ENCODE measurements at regions not wholly inside any gene's neighbourhood (a gene's known extent, or its start where the extent isn't known, plus 50 kb on each side); places are given as distances from the start of the nearest gene placed in this dataset.

DNA sequence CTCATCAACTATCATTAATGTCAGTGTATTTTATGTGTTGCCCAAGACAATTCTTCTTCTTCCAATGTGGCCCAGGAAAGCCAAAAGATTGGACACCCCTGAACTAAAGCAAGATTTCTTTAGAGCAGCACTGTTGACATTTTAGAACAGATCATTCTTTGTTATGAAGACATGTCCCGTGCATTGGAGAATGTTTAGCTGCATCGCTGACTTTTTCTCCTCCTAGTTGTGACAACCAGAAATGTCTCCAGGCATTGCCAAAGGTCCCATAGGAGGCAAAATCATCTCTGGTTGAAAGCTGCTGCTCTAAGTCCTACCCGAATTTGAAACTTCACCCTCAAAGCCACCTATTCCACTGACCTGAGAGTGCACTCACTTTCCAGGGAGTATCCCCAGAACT lies 62.7 kb upstream of the IRX6 start:
- no peak overlapping the region for H2AFZ ChIP-seq (ENCODE audit: low read length)
- DNase-seq (ENCODE audit: low read depth in 2 of 2): no peak
- H3K4me3 ChIP-seq (replicated peaks in 1 of 4; ENCODE audit: control extremely low read depth in 1 of 4, insufficient read depth in 1 of 4, low read depth in 3 of 4, low read length in 4 of 4): no peak overlapping the region
- no peaks in the 10 kb centered on the region for H3K27me3 ChIP-seq (ENCODE audit: control insufficient read depth, insufficient read depth, low read length)
- no peaks in the 10 kb centered on the region for H3K79me2 ChIP-seq (ENCODE audit: control insufficient read depth, insufficient read depth, low read length)
- no peak for TF ChIP-seq EZH2 (IDR thresholded peaks at IDR 0.05; ENCODE audit: low read length, missing control alignments)
- TF ChIP-seq, protein P1, sequence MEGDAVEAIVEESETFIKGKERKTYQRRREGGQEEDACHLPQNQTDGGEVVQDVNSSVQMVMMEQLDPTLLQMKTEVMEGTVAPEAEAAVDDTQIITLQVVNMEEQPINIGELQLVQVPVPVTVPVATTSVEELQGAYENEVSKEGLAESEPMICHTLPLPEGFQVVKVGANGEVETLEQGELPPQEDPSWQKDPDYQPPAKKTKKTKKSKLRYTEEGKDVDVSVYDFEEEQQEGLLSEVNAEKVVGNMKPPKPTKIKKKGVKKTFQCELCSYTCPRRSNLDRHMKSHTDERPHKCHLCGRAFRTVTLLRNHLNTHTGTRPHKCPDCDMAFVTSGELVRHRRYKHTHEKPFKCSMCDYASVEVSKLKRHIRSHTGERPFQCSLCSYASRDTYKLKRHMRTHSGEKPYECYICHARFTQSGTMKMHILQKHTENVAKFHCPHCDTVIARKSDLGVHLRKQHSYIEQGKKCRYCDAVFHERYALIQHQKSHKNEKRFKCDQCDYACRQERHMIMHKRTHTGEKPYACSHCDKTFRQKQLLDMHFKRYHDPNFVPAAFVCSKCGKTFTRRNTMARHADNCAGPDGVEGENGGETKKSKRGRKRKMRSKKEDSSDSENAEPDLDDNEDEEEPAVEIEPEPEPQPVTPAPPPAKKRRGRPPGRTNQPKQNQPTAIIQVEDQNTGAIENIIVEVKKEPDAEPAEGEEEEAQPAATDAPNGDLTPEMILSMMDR (conservative IDR thresholded peaks at IDR 0.05 in 1 of 2, IDR thresholded peaks at IDR 0.05 in 1 of 2; ENCODE audit: low read depth in 1 of 2, low read length in 2 of 2): no peak
- H3K27ac ChIP-seq (ENCODE audit: insufficient read depth, low read length): no peak overlapping the region
- no peak overlapping the region for H3K9ac ChIP-seq (ENCODE audit: insufficient read depth, low read length)
- no peaks in the 10 kb centered on the region for H4K20me1 ChIP-seq (ENCODE audit: control insufficient read depth, extremely low read depth, insufficient read depth, low read length)
- no peaks in the 10 kb centered on the region for H3K36me3 ChIP-seq (ENCODE audit: control insufficient read depth, insufficient read depth, low read length)
- H3K4me1 ChIP-seq (ENCODE audit: control insufficient read depth, extremely low read depth, insufficient read depth, low read length): no peaks in the 10 kb centered on the region
- H3K4me2 ChIP-seq (ENCODE audit: extremely low read depth, insufficient read depth, low read length): no peak overlapping the region
- no peaks in the 10 kb centered on the region for H3K9me3 ChIP-seq (ENCODE audit: control insufficient read depth, insufficient read depth, low read depth, low read length)

DNA sequence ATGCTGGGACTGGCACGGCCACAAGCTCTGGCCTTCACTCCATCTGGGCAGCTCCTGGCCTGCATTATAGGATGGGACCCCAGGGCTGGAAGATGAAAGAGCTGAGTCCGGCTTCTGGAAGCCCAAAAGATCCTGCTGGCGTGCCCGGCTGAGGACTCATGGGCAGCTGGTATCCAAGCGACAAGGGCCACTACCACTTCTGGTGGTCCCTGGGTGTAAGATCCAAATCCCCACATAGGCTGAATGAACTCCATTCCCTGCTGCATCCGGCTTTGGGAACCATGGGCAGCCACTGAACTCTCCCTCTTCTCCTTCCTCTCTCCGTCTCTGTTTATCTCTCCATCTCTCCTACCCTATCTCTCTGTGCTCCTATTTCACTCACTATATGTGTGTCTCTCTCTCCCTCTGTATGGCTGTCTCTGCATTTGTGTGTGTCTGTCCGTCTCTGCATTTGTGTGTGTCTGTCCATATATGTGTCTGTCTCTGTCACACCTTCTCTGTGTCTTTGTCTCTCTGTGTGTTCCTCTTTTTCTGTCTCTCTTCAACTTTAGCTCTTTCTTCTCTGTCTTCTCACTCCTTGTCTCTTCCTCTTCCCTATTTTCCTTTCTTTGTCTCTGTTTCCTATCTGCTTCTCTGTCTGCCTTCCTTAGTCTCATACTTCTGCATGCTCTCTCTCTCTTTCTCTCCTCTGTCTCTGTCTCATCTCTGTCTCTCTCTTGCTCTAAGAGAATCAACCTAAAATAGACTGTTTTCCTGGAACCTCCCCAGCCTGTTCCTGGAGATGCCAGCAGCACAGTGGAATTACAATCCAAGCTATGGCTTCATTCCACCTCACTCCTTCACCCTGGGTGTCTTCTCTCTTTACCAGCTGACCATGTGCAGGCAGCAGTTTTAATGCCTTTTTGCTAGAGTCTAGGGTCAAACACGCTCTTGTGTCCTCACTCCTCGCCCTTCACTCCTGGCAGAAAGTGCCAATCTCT lies 60.4 kb upstream of the IRX6 start:
- no peaks in the 10 kb centered on the region for H3K79me2 ChIP-seq (ENCODE audit: control insufficient read depth, insufficient read depth, low read length)
- TF ChIP-seq, protein P1 (conservative IDR thresholded peaks at IDR 0.05 in 1 of 2, IDR thresholded peaks at IDR 0.05 in 1 of 2; ENCODE audit: low read depth in 1 of 2, low read length in 2 of 2): no peak
- no peak for TF ChIP-seq EZH2 (IDR thresholded peaks at IDR 0.05; ENCODE audit: low read length, missing control alignments)

DNA sequence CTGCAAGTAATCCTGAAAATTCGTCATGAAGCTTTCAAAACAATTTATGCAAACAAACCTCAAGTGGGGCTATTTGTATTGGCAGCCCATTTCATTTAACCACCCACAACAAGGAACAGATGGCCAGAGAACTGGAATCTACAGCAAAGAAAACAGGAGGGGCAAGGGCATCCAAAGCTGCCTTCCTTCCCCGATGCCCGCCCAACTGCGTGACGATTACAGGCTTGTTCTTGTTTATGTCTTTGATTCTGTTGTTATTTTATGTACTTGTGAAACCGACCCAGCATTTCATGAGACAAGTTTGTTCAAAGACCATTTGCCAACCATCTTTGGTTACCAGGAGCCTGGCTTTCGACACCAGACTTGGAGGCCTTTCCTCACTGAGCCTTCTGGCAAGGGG lies 59.1 kb upstream of the IRX6 start:
- no peaks in the 10 kb centered on the region for H3K36me3 ChIP-seq (ENCODE audit: control insufficient read depth, insufficient read depth, low read length)
- H3K9me3 ChIP-seq (ENCODE audit: control insufficient read depth, insufficient read depth, low read depth, low read length): no peaks in the 10 kb centered on the region
- DNase-seq (ENCODE audit: low read depth in 2 of 2): no peak
- no peaks in the 10 kb centered on the region for H4K20me1 ChIP-seq (ENCODE audit: control insufficient read depth, extremely low read depth, insufficient read depth, low read length)
- H3K79me2 ChIP-seq (ENCODE audit: control insufficient read depth, insufficient read depth, low read length): no peaks in the 10 kb centered on the region
- H3K27me3 ChIP-seq (ENCODE audit: control insufficient read depth, insufficient read depth, low read length): no peaks in the 10 kb centered on the region
- no peak overlapping the region for H3K27ac ChIP-seq (ENCODE audit: insufficient read depth, low read length)
- H3K4me3 ChIP-seq (replicated peaks in 1 of 4; ENCODE audit: control extremely low read depth in 1 of 4, insufficient read depth in 1 of 4, low read depth in 3 of 4, low read length in 4 of 4): no peak overlapping the region
- no peak overlapping the region for H2AFZ ChIP-seq (ENCODE audit: low read length)
- no peak overlapping the region for H3K9ac ChIP-seq (ENCODE audit: insufficient read depth, low read length)
- H3K4me2 ChIP-seq (ENCODE audit: extremely low read depth, insufficient read depth, low read length): no peak overlapping the region
- TF ChIP-seq, protein P1 (conservative IDR thresholded peaks at IDR 0.05 in 1 of 2, IDR thresholded peaks at IDR 0.05 in 1 of 2; ENCODE audit: low read depth in 1 of 2, low read length in 2 of 2): no peak
- TF ChIP-seq EZH2 (IDR thresholded peaks at IDR 0.05; ENCODE audit: low read length, missing control alignments): no peak
- no peaks in the 10 kb centered on the region for H3K4me1 ChIP-seq (ENCODE audit: control insufficient read depth, extremely low read depth, insufficient read depth, low read length)

More for the DNA sequence above, 60.4 kb upstream of the IRX6 start:
- no peak overlapping the region for H3K27ac ChIP-seq (ENCODE audit: insufficient read depth, low read length)
- no peaks in the 10 kb centered on the region for H3K36me3 ChIP-seq (ENCODE audit: control insufficient read depth, insufficient read depth, low read length)
- no peak overlapping the region for H3K9ac ChIP-seq (ENCODE audit: insufficient read depth, low read length)
- H3K4me3 ChIP-seq (replicated peaks in 1 of 4; ENCODE audit: control extremely low read depth in 1 of 4, insufficient read depth in 1 of 4, low read depth in 3 of 4, low read length in 4 of 4): no peak overlapping the region
- no peak for DNase-seq (ENCODE audit: low read depth in 2 of 2)
- no peaks in the 10 kb centered on the region for H3K27me3 ChIP-seq (ENCODE audit: control insufficient read depth, insufficient read depth, low read length)
- no peaks in the 10 kb centered on the region for H4K20me1 ChIP-seq (ENCODE audit: control insufficient read depth, extremely low read depth, insufficient read depth, low read length)
- no peaks in the 10 kb centered on the region for H3K4me1 ChIP-seq (ENCODE audit: control insufficient read depth, extremely low read depth, insufficient read depth, low read length)
- H2AFZ ChIP-seq (ENCODE audit: low read length): no peak overlapping the region
- H3K9me3 ChIP-seq (ENCODE audit: control insufficient read depth, insufficient read depth, low read depth, low read length): no peaks in the 10 kb centered on the region
- no peak overlapping the region for H3K4me2 ChIP-seq (ENCODE audit: extremely low read depth, insufficient read depth, low read length)

Data from fibroblast of lung (primary cell).